ENCODE measurements at regions not wholly inside any gene's neighbourhood (a gene's known extent, or its start where the extent isn't known, plus 50 kb on each side); places are given as distances from the start of the nearest gene placed in this dataset.

- TF ChIP-seq, protein P1, sequence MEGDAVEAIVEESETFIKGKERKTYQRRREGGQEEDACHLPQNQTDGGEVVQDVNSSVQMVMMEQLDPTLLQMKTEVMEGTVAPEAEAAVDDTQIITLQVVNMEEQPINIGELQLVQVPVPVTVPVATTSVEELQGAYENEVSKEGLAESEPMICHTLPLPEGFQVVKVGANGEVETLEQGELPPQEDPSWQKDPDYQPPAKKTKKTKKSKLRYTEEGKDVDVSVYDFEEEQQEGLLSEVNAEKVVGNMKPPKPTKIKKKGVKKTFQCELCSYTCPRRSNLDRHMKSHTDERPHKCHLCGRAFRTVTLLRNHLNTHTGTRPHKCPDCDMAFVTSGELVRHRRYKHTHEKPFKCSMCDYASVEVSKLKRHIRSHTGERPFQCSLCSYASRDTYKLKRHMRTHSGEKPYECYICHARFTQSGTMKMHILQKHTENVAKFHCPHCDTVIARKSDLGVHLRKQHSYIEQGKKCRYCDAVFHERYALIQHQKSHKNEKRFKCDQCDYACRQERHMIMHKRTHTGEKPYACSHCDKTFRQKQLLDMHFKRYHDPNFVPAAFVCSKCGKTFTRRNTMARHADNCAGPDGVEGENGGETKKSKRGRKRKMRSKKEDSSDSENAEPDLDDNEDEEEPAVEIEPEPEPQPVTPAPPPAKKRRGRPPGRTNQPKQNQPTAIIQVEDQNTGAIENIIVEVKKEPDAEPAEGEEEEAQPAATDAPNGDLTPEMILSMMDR (IDR thresholded peaks at IDR 0.05) = no peak
- no peak for TF ChIP-seq POLR2AphosphoS5 (IDR thresholded peaks at IDR 0.05)
Measured at GRCh38 chr2:3986063-3986462, 282.7 kb downstream of the DCDC2C start.

Data from breast epithelium (tissue), 3 donors.